WI38 (cell line): ENCODE measurements at regions not wholly inside any gene's neighbourhood (a gene's known extent, or its start where the extent isn't known, plus 50 kb on each side); places are given as distances from the start of the nearest gene placed in this dataset.

Experiments used
- H3K4me3 ChIP-seq: 2 replicates; pipeline ENCODE4 v1.5.1; 2011; ENCODE audit warnings: low read depth, mild to moderate bottlenecking, control low read depth, low read length
- CTCF ChIP-seq: IDR thresholded peaks from 2 replicates; pipeline ENCODE4 v1.5.1; 2012; ENCODE audit warnings: low read depth, mild to moderate bottlenecking, control low read depth, low read length

DNA sequence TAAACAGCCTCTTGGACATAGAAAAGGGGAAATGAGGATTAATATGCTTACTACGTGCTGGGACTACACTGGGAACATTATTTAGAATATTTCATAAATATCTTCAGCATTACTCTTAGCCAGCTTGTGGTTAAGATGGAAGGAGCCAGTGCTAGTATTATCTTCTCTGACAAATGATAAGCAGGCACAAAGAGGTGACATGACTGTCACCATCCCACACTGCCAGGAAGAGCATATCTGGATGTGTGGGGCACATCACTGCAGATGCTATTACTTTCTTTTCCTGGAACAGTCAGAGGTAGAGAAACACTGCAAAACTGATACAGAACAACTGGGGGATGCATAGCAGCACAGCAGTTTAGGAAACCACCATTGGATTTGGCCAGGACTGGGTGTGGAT is 281.0 kb upstream of the TNC start:
- no peak for TF ChIP-seq CTCF
- H3K4me3 ChIP-seq, result no peak overlapping the region

DNA sequence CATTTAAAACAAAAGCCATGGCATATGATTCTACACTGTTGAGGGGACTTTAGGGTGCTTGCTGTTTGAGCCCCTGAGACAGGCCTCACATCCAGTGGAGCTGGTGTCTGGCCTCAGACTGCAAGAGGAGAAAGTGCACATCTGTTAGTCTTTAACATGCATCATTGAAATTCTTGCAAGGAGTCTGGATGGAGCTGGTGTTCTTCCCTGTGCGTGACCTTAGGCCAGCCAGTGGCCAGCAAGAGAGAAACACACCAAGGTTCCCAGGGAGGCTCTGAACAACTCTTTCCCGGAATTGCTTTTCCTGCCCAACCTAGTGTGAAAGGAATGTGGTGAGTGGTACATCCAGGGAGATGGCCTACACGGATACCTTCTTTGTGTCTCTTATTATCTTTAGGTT is 282.8 kb upstream of the TNC start:
- no peak for TF ChIP-seq CTCF
- no peak overlapping the region for H3K4me3 ChIP-seq

- no peak for TF ChIP-seq CTCF
- H3K4me3 ChIP-seq, result no peak overlapping the region
Observed at GRCh38 chr9:115401756-115402327, 283.9 kb upstream of the TNC start.

- H3K4me3 ChIP-seq, result no peak overlapping the region
- TF ChIP-seq CTCF, result no peak
Observed at GRCh38 chr9:115403753-115404152, 285.8 kb upstream of the TNC start.

- no peak overlapping the region for H3K4me3 ChIP-seq
- TF ChIP-seq CTCF, result no peak
Observed at GRCh38 chr9:115404311-115404710, 286.4 kb upstream of the TNC start.

DNA sequence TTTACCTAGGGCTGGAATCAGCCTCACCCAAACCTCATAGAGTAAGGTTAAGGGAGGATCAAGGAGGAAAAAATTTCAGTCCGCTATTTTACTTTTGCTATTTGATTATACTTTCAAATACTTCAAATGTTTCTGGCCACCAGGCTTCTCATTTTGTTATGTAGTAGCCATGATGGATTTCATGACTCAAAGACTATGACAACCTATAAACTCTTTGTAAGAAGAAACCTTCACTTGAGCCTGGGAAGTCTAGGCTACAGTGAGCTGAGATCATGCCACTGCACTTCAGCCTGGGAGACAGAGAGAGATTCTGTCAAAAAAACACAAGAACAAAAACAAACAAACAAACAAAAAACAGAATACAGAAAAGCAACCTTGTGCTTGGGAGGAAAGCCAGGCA is 293.6 kb upstream of the TNC start:
- H3K4me3 ChIP-seq, result no peak overlapping the region
- TF ChIP-seq CTCF, result no peak

- no peak overlapping the region for H3K4me3 ChIP-seq
- TF ChIP-seq CTCF, result no peak
Observed at GRCh38 chr9:115411993-115412452, 294.1 kb upstream of the TNC start.
